ENCODE measurements at regions not wholly inside any gene's neighbourhood (a gene's known extent, or its start where the extent isn't known, plus 50 kb on each side); places are given as distances from the start of the nearest gene placed in this dataset.

GRCh38 chr19:31092274-31092673 is 257.0 kb downstream of the TSHZ3 start:
- Histone ChIP-seq H3K4me1 (replicated peaks in 1 of 4; ENCODE audit: control insufficient read depth in 3 of 4, insufficient read depth in 4 of 4, low read length in 3 of 4) (no peaks in the 10 kb centered on the region), H2BK120ac (replicated peaks; ENCODE audit: low read depth, low read length) (no peak overlapping the region), H4K20me1 (replicated peaks in 1 of 2; ENCODE audit: control insufficient read depth in 1 of 2, insufficient read depth in 2 of 2, low read length in 2 of 2) (no peaks in the 10 kb centered on the region), H2BK5ac (ENCODE audit: low read depth, low read length) (no peak overlapping the region), H3K27me3 (replicated peaks in 1 of 4; ENCODE audit: control insufficient read depth in 3 of 4, extremely low read depth in 1 of 4, insufficient read depth in 3 of 4, low read length in 3 of 4) (no peaks in the 10 kb centered on the region), H3K23ac (ENCODE audit: insufficient read length) (no peak overlapping the region), H3K36me3 (ENCODE audit: control insufficient read depth in 2 of 4, insufficient read depth in 4 of 4, low read length in 3 of 4) (no peaks in the 10 kb centered on the region), H3K79me2 (ENCODE audit: control insufficient read depth in 1 of 2, insufficient read depth in 2 of 2, low read length in 2 of 2) (no peaks in the 10 kb centered on the region; a peak in 1 of 4 replicates), H4K91ac (replicated peaks; ENCODE audit: insufficient read length, low read length) (no peak overlapping the region), H2AFZ (ENCODE audit: low read length) (no peak overlapping the region), H2BK20ac (ENCODE audit: low read length) (no peak overlapping the region), H3K23me2 (ENCODE audit: low read depth, low read length) (peaks cover 5% of the 10 kb centered on the region), H3K56ac (replicated peaks; ENCODE audit: insufficient read length, low read depth, low read length) (no peak overlapping the region), H2BK15ac (ENCODE audit: low read length) (no peak overlapping the region), H3K9me3 (ENCODE audit: insufficient read depth in 2 of 2, low read depth in 1 of 2, low read length in 1 of 2) (no peaks in the 10 kb centered on the region), H3K4ac (replicated peaks; ENCODE audit: insufficient read length, low read depth, low read length) (no peak overlapping the region), H3K9ac (replicated peaks in 1 of 4; ENCODE audit: extremely low read depth in 1 of 4, low read depth in 3 of 4, low read length in 3 of 4) (no peak overlapping the region), H3K27ac (ENCODE audit: low read depth, low read length) (no peak overlapping the region), H4K8ac (ENCODE audit: extremely low read depth, insufficient read depth, low read length) (no peak overlapping the region), H3K14ac (ENCODE audit: insufficient read length) (no peak overlapping the region), H3K18ac (ENCODE audit: extremely low read depth, low read length) (no peak overlapping the region), H4K5ac (ENCODE audit: insufficient read length, low read depth, low read length) (no peak overlapping the region), H2AK5ac (ENCODE audit: low read depth, low read length) (no peak overlapping the region), H2BK12ac (ENCODE audit: low read depth, low read length) (no peak overlapping the region), H3K4me3 (ENCODE audit: extremely low read depth in 1 of 4, insufficient read depth in 2 of 4, low read depth in 3 of 4, low read length in 4 of 4) (no peak overlapping the region), H3K79me1 (ENCODE audit: low read depth, low read length) (no peaks in the 10 kb centered on the region), H3K4me2 (ENCODE audit: insufficient read depth in 1 of 2, low read depth in 2 of 2, low read length in 2 of 2) (no peak overlapping the region)
- 87% methylated on average over 11 of the region's 11 CpGs; no CpG with 5 or more reads in 1 of the 2 experiments for WGBS, 2 experiments (ENCODE audit: extremely low coverage in 1 of 2, insufficient coverage in 1 of 2, insufficient read length in 1 of 2, insufficient replicate concordance in 2 of 2, low coverage in 1 of 2, low lambda C conversion rate in 2 of 2, missing lambda C conversion rate in 1 of 2)
- FAIRE-seq (no peak), DNase-seq (ENCODE audit: low read depth in 1 of 2, low spot score in 2 of 2) (no peak)
- CTCF ChIA-PET (ENCODE audit: partially characterized antibody): interaction anchor here (1.2 kb wide), 1 partner anchor 292 kb away, joined by 3 read pairs; no protein-coding TSS in a partner anchor
- POLR2A ChIA-PET (ENCODE audit: partially characterized antibody): no interaction called here
- TF ChIP-seq BRCA1 (IDR thresholded peaks at IDR 0.05; ENCODE audit: low read depth, low read length) (no peak), CBX8 (IDR thresholded peaks at IDR 0.05; ENCODE audit: borderline replicate concordance, low read depth, low read length) (no peak), RAD21 (IDR thresholded peaks at IDR 0.05 in 1 of 2, conservative IDR thresholded peaks at IDR 0.05 in 1 of 2; ENCODE audit: low read depth in 2 of 2, low read length in 2 of 2) (no peak), PHF8 (conservative IDR thresholded peaks at IDR 0.05; ENCODE audit: low read depth, low read length) (no peak), CHD1 (IDR thresholded peaks at IDR 0.05; ENCODE audit: low read depth, low read length) (no peak), CTCF (IDR thresholded peaks at IDR 0.05; ENCODE audit: control extremely low read depth in 1 of 3, insufficient read depth in 1 of 3, low read depth in 1 of 3, low read length in 3 of 3) (no peak), NANOG (IDR thresholded peaks at IDR 0.05; ENCODE audit: insufficient read depth, low read depth, low read length, poor library complexity, severe bottlenecking) (no peak), RFX5 (IDR thresholded peaks at IDR 0.05; ENCODE audit: borderline replicate concordance, low read depth, low read length) (no peak), GABPA (IDR thresholded peaks at IDR 0.05; ENCODE audit: borderline replicate concordance, insufficient read depth, low read length) (no peak), TBP (IDR thresholded peaks at IDR 0.05; ENCODE audit: low read depth, low read length) (no peak), HDAC2 (IDR thresholded peaks at IDR 0.05; ENCODE audit: borderline replicate concordance in 1 of 2, low read depth in 2 of 2, low read length in 2 of 2) (no peak)
